Keratinocyte (primary cell): ENCODE measurements at regions not wholly inside any gene's neighbourhood (a gene's known extent, or its start where the extent isn't known, plus 50 kb on each side); places are given as distances from the start of the nearest gene placed in this dataset.

ENCODE experiments used
- CTCF ChIP-seq, 3 experiments: IDR thresholded peaks in 1 of 3; conservative IDR thresholded peaks in 1 of 3; optimal IDR thresholded peaks in 1 of 3; 2 replicates in 2 of 3; 3 replicates in 1 of 3; pipeline versions ENCODE3 to v1.5.1; 2011; ENCODE audit warnings: low read length in 3 of 3, mild to moderate bottlenecking in 3 of 3, moderate library complexity in 2 of 3, control low read depth in 1 of 3, inconsistent platforms in 1 of 3; ENCODE audit not compliant: insufficient read depth in 2 of 3; ENCODE audit errors: extremely low read depth in 1 of 3
- EZH2 ChIP-seq: IDR thresholded peaks from one replicate; pipeline ENCODE4 v1.6.1; 2012; ENCODE audit warnings: inconsistent platforms, mild to moderate bottlenecking, low read length, moderate library complexity

- no peak for TF ChIP-seq CTCF (optimal IDR thresholded peaks at IDR 0.05 in 1 of 3, IDR thresholded peaks at IDR 0.05 in 1 of 3, conservative IDR thresholded peaks at IDR 0.05 in 1 of 3; ENCODE audit: extremely low read depth in 1 of 3, insufficient read depth in 2 of 3, low read length in 3 of 3)
- no peak for TF ChIP-seq EZH2
Measured at GRCh38 chr16:86984343-86984742, 332.8 kb downstream of the C16orf95 start.
